ENCODE measurements at regions not wholly inside any gene's neighbourhood (a gene's known extent, or its start where the extent isn't known, plus 50 kb on each side); places are given as distances from the start of the nearest gene placed in this dataset.

DNA sequence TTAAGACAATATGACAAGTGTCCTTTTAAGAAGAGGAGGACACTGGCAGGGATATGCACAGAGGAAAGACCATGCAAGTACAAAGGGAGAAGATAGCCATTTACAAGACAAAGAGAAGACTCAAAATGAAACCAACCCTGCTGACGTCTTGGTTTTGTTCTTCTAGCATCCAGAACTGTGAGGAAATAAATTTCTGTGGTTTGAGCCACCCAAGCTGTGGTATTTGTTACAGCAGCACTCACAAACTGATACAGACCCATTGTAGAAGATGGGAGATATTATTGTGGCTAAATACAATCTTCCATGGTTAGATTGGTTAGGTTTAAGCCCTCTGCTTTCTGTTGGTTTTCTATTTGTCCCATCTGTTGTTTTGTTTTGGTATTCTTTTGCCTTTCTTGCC lies 88.6 kb upstream of the SLC35F1 start:
- WGBS, 2 donors, result 15% methylated on average over 1 of the region's 1 CpG
- intact Hi-C loops (cut with DNase I), result no loop called here
- no peaks in the 10 kb centered on the region for H3K4me1 ChIP-seq
- no peak for DNase-seq
- no peak for TF ChIP-seq POLR2A (IDR thresholded peaks at IDR 0.05)
- TF ChIP-seq, protein P1, sequence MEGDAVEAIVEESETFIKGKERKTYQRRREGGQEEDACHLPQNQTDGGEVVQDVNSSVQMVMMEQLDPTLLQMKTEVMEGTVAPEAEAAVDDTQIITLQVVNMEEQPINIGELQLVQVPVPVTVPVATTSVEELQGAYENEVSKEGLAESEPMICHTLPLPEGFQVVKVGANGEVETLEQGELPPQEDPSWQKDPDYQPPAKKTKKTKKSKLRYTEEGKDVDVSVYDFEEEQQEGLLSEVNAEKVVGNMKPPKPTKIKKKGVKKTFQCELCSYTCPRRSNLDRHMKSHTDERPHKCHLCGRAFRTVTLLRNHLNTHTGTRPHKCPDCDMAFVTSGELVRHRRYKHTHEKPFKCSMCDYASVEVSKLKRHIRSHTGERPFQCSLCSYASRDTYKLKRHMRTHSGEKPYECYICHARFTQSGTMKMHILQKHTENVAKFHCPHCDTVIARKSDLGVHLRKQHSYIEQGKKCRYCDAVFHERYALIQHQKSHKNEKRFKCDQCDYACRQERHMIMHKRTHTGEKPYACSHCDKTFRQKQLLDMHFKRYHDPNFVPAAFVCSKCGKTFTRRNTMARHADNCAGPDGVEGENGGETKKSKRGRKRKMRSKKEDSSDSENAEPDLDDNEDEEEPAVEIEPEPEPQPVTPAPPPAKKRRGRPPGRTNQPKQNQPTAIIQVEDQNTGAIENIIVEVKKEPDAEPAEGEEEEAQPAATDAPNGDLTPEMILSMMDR (IDR thresholded peaks at IDR 0.05), result no peak
- H3K36me3 ChIP-seq, result no peaks in the 10 kb centered on the region
- H3K27me3 ChIP-seq, result no peaks in the 10 kb centered on the region
- H3K9me3 ChIP-seq, result no peaks in the 10 kb centered on the region
- H3K27ac ChIP-seq, result no peak overlapping the region
- H3K4me3 ChIP-seq, result no peak overlapping the region

DNA sequence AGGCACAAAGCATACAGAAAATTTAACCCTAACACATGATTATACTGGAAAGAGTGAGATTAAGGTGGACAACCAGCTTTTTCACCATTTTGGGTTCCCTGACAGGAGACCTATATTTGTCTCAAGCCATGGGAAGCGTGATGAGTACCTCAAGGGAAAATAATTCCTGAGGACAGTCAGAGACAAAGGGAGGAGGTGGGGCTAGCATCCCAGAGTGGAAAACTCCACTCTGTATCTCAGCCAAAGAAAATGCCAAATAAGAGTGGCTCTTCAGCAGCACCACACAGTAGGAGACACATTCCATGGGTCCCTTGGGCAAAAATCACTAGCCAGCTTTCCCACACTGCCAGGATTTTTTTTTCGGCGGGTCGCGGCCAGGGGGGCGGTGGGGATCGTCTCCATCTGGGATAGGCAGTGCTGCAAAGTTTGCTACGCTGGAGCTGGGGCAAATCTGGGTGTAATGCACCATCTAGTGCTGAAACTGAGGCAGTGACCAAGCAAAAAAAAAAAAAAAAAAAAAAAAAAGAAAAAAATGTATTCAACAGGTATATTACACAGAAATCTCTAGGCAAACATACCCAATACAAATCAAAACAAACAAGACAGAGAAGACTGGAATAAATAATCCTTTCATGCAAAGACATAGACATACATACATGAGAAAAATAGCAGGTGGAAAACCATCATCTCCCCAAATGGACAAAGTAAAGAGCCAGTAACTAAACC lies 77.3 kb upstream of the SLC35F1 start:
- intact Hi-C loops (cut with DNase I), result no loop called here

DNA sequence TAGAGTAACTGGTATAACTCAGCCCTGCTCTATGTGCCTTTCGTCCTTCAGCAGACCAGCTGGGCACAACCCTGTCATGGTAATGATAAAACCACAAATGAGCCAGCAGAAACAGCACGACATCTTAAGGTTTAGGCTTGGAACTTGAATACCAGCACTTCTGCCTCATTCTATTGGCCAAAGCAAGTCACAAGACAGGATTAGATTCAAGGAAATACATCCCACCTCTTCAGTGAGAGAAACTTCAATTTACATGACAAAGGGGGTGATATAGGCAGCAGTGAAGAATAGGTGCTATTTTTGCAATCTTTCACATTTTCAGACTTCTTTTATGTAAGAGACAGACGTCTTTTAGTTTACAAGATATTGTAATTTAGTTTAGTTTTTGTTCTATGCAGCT lies 69.8 kb upstream of the SLC35F1 start:
- TF ChIP-seq, protein P1 (IDR thresholded peaks at IDR 0.05), result no peak
- TF ChIP-seq POLR2A (IDR thresholded peaks at IDR 0.05), result no peak
- H3K36me3 ChIP-seq, result no peaks in the 10 kb centered on the region
- H3K9me3 ChIP-seq, result no peaks in the 10 kb centered on the region
- no peaks in the 10 kb centered on the region for H3K4me1 ChIP-seq
- no peaks in the 10 kb centered on the region for H3K27me3 ChIP-seq
- WGBS, 2 donors, result 35 to 50% methylated on average over 3 of the region's 3 CpGs
- DNase-seq, result no peak
- intact Hi-C loops (cut with DNase I), result no loop called here
- no peak overlapping the region for H3K4me3 ChIP-seq
- H3K27ac ChIP-seq, result no peak overlapping the region

More for the DNA sequence above, 77.3 kb upstream of the SLC35F1 start:
- WGBS, 2 donors, result 14 to 15% methylated on average over 7 to 8 of the region's 8 CpGs
- Histone ChIP-seq H3K27ac (no peak overlapping the region), H3K4me3 (no peak overlapping the region), H3K9me3 (no peaks in the 10 kb centered on the region), H3K27me3 (no peaks in the 10 kb centered on the region), H3K36me3 (no peaks in the 10 kb centered on the region), H3K4me1 (no peaks in the 10 kb centered on the region)
- DNase-seq, result no peak
- TF ChIP-seq, protein P1 (IDR thresholded peaks at IDR 0.05), result no peak
- no peak for TF ChIP-seq POLR2A (IDR thresholded peaks at IDR 0.05)

DNA sequence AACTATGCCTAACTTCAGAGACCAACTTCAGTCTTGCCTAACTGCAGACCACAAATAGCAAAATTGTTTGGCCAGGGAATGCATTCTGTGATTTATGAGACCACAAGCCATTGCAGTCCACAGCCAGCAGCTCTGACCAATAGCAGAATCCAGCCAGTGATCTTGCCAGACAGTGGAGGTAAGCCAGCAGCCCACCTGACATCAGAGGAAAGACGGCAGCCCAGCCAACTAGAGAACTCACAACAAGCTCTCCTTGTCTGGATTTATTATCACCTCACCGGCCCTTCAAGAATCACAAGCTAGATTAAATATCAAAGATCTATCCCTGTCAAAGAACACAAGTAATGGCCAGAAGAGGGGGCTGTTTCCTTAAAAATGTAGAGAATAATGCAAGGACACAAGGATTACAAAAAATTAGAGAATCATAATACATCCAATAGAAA lies 66.5 kb upstream of the SLC35F1 start:
- Histone ChIP-seq H3K4me3 (no peak overlapping the region), H3K27ac (no peak overlapping the region), H3K4me1 (no peaks in the 10 kb centered on the region), H3K9me3 (peaks cover 0 to under 1% (median 0%) of the 10 kb centered on the region in 3 donors), H3K27me3 (no peaks in the 10 kb centered on the region), H3K36me3 (no peaks in the 10 kb centered on the region)
- no peak for DNase-seq
- 17 to 26% methylated on average over 2 of the region's 2 CpGs for WGBS, 2 donors
- TF ChIP-seq, protein P1 (IDR thresholded peaks at IDR 0.05), result peak in 2 of 6 experiments; percentile 8 to 22
- TF ChIP-seq POLR2A (IDR thresholded peaks at IDR 0.05), result no peak
- intact Hi-C loops (cut with DNase I), result no loop called here

DNA sequence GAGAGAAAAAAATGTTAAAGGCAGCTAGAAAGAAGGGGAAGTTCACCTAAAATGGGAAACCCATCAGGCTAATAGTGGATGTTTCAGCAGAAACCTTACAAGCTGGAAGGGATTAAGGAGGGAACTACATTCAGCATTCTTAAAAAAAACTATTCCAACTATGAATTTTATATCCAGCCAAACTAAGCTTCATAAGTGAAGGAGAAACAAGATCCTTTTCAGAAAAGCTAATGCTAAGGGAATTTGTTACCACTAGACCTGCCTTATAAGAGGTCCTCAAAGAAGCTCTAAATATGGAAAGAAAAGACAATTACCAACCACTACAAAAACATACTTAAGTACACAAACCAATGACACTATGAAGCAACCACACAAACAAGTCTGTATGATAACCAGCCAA lies 59.2 kb upstream of the SLC35F1 start:
- TF ChIP-seq, protein P1 (IDR thresholded peaks at IDR 0.05), result no peak
- no peak for TF ChIP-seq POLR2A (IDR thresholded peaks at IDR 0.05)
- Histone ChIP-seq H3K27me3 (no peaks in the 10 kb centered on the region), H3K27ac (no peak overlapping the region), H3K9me3 (peaks cover 0 to 16% (median 0%) of the 10 kb centered on the region in 3 donors), H3K4me1 (no peaks in the 10 kb centered on the region), H3K4me3 (no peak overlapping the region), H3K36me3 (no peaks in the 10 kb centered on the region)
- intact Hi-C loops (cut with DNase I), result no loop called here
- DNase-seq, result no peak
